Suppressor macrophage treated with lipopolysaccharide for 1 hour (primary cell): ENCODE measurements at regions not wholly inside any gene's neighbourhood (a gene's known extent, or its start where the extent isn't known, plus 50 kb on each side); places are given as distances from the start of the nearest gene placed in this dataset.
A peak's percentile ranks its signal among the peaks of the same experiment; 100 is the strongest.

Experiments used
- DNase-seq, 3 donors: peaks; one replicate each; pipeline ENCODE4 v3.0.0-alpha.2; 2020 to 2022

- peak in 1 of 3 donors; percentile 44 for DNase-seq
Observed at GRCh38 chr7:155216475-155217272, 81.0 kb upstream of the INSIG1 start.

GRCh38 chr7:155217634-155218033 lies 80.0 kb upstream of the INSIG1 start:
- peak in 1 of 3 donors; percentile 27 for DNase-seq

GRCh38 chr7:155218276-155219153 lies 79.2 kb upstream of the INSIG1 start:
- DNase-seq = no peak

GRCh38 chr7:155219154-155219531 lies 78.5 kb upstream of the INSIG1 start:
- DNase-seq = no peak

GRCh38 chr7:155219947-155220769 lies 77.5 kb upstream of the INSIG1 start:
- peak in 1 of 3 donors; percentile 30 for DNase-seq

- DNase-seq = no peak
Observed at GRCh38 chr7:155220903-155221302, 76.8 kb upstream of the INSIG1 start.

GRCh38 chr7:155221547-155221946 lies 76.1 kb upstream of the INSIG1 start:
- no peak for DNase-seq

- no peak for DNase-seq
Observed at GRCh38 chr7:155222061-155222460, 75.6 kb upstream of the INSIG1 start.

GRCh38 chr7:155222573-155222972 lies 75.1 kb upstream of the INSIG1 start:
- no peak for DNase-seq

GRCh38 chr7:155223021-155223420 lies 74.7 kb upstream of the INSIG1 start:
- no peak for DNase-seq

- DNase-seq = no peak
Observed at GRCh38 chr7:155223503-155223902, 74.2 kb upstream of the INSIG1 start.

GRCh38 chr7:155224116-155224811 lies 73.4 kb upstream of the INSIG1 start:
- no peak for DNase-seq

GRCh38 chr7:155225095-155225494 lies 72.6 kb upstream of the INSIG1 start:
- DNase-seq = no peak

- DNase-seq = no peak
Observed at GRCh38 chr7:155225516-155225915, 72.2 kb upstream of the INSIG1 start.

- DNase-seq = no peak
Observed at GRCh38 chr7:155226261-155227003, 71.2 kb upstream of the INSIG1 start.

- no peak for DNase-seq
Observed at GRCh38 chr7:155227004-155227787, 70.5 kb upstream of the INSIG1 start.

- DNase-seq = no peak
Observed at GRCh38 chr7:155227788-155228458, 69.8 kb upstream of the INSIG1 start.

GRCh38 chr7:155228459-155228845 lies 69.2 kb upstream of the INSIG1 start:
- no peak for DNase-seq

GRCh38 chr7:155228894-155229293 lies 68.8 kb upstream of the INSIG1 start:
- no peak for DNase-seq

GRCh38 chr7:155229548-155230168 lies 68.0 kb upstream of the INSIG1 start:
- no peak for DNase-seq
